HEK293T (cell line): ENCODE measurements at regions not wholly inside any gene's neighbourhood (a gene's known extent, or its start where the extent isn't known, plus 50 kb on each side); places are given as distances from the start of the nearest gene placed in this dataset.

ENCODE experiments used
- CTCF ChIA-PET: fragments of 350-600 bp; formaldehyde crosslinking; extraction: SDS; loops from one replicate; lab custom pipeline; 2021; ENCODE audit warnings: antibody characterized with exemption, inconsistent platforms; lab: Yijun Ruan, JAX
- POLR2A ChIA-PET: fragments of 350-600 bp; formaldehyde crosslinking; extraction: SDS; loops from one replicate; lab custom pipeline; 2020; ENCODE audit warnings: antibody characterized with exemption, inconsistent platforms; lab: Yijun Ruan, JAX
- DNase-seq: peaks from one replicate; pipeline ENCODE4 v3.0.0; 2012; ENCODE audit warnings: mixed read lengths; ENCODE audit errors: extremely low spot score
- ARNT ChIP-seq: fragments of 450-650 bp; IDR thresholded peaks from 2 replicates; pipeline ENCODE4 v1.6.1; 2017; ENCODE audit warnings: mild to moderate bottlenecking
- BHLHE40 ChIP-seq: fragments of 450-650 bp; IDR thresholded peaks from 2 replicates; pipeline ENCODE4 v1.6.1; 2016; ENCODE audit warnings: mild to moderate bottlenecking, moderate library complexity, borderline replicate concordance
- CTBP1 ChIP-seq: fragments of 450-650 bp; IDR thresholded peaks from 2 replicates; pipeline ENCODE4 v1.6.1; 2016; ENCODE audit warnings: borderline replicate concordance
- ELF4 ChIP-seq: fragments of 450-650 bp; IDR thresholded peaks from 2 replicates; pipeline ENCODE4 v1.6.1; 2017; ENCODE audit warnings: antibody characterized with exemption
- FOXA1 ChIP-seq: fragments of 450-650 bp; IDR thresholded peaks from 2 replicates; pipeline ENCODE4 v1.6.1; 2016; ENCODE audit warnings: mild to moderate bottlenecking
- FOXK2 ChIP-seq: fragments of 450-650 bp; IDR thresholded peaks from 2 replicates; pipeline ENCODE4 v1.6.1; 2016; ENCODE audit warnings: mild to moderate bottlenecking
- FOXM1 ChIP-seq: fragments of 450-650 bp; IDR thresholded peaks from 2 replicates; pipeline ENCODE4 v1.6.1; 2017; ENCODE audit warnings: mild to moderate bottlenecking, borderline replicate concordance
- HDGF ChIP-seq: fragments of 450-650 bp; IDR thresholded peaks from 2 replicates; pipeline ENCODE4 v1.6.1; 2017; ENCODE audit warnings: antibody characterized with exemption, borderline replicate concordance
- L3MBTL2 ChIP-seq: fragments of 450-650 bp; conservative IDR thresholded peaks from 2 replicates; pipeline ENCODE4 v1.6.1; 2016; ENCODE audit warnings: mild to moderate bottlenecking
- LEF1 ChIP-seq: fragments of 450-650 bp; IDR thresholded peaks from 2 replicates; pipeline ENCODE4 v1.6.1; 2017; ENCODE audit warnings: mild to moderate bottlenecking, borderline replicate concordance
- NFRKB ChIP-seq: fragments of 450-650 bp; IDR thresholded peaks from 2 replicates; pipeline ENCODE4 v1.6.1; 2016; ENCODE audit warnings: mild to moderate bottlenecking, moderate library complexity
- SP1 ChIP-seq: fragments of 450-650 bp; IDR thresholded peaks from 2 replicates; pipeline ENCODE4 v1.6.1; 2017
- SUZ12 ChIP-seq: fragments of 450-650 bp; IDR thresholded peaks from 2 replicates; pipeline ENCODE4 v1.6.1; 2016; ENCODE audit warnings: mild to moderate bottlenecking
- TARDBP ChIP-seq: fragments of 450-650 bp; IDR thresholded peaks from 2 replicates; pipeline ENCODE4 v1.6.1; 2016
- ZNF384 ChIP-seq: fragments of 450-650 bp; IDR thresholded peaks from 2 replicates; pipeline ENCODE4 v1.6.1; 2016
- TF ChIP-seq, protein P1 (sequence below): fragments of 450-650 bp; IDR thresholded peaks from 2 replicates; pipeline ENCODE4 v1.6.1; 2016

DNA sequence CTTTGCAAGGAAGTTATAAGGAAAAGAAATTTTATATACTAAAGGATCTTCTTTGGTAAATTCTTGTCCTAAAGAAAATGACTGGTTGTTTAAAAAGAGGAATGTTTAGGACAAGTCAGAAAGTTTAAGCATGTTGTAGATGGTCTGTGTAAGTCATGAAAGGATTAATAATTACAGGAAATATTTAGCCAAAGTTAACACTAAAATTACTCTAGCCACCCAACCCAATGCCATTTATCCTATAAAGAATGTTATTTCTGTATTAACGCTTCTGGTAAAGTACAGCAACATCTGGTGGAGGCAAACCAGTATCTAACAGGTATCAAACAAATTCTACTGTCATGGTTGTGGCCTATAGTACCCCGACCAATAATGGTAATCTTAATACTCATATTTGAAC lies 546.9 kb upstream of the PKDCC start:
- ChIA-PET POLR2A (no interaction called here), CTCF (no interaction called here)
- TF ChIP-seq ELF4 (no peak), FOXK2 (no peak), ZNF384 (no peak), HDGF (no peak), ARNT (no peak), SP1 (no peak), SUZ12 (no peak), TARDBP (no peak), BHLHE40 (no peak), FOXA1 (no peak), NFRKB (no peak), CTBP1 (no peak), FOXM1 (no peak), LEF1 (no peak)
- TF ChIP-seq, protein P1, sequence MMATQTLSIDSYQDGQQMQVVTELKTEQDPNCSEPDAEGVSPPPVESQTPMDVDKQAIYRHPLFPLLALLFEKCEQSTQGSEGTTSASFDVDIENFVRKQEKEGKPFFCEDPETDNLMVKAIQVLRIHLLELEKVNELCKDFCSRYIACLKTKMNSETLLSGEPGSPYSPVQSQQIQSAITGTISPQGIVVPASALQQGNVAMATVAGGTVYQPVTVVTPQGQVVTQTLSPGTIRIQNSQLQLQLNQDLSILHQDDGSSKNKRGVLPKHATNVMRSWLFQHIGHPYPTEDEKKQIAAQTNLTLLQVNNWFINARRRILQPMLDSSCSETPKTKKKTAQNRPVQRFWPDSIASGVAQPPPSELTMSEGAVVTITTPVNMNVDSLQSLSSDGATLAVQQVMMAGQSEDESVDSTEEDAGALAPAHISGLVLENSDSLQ, result no peak
- no peak for DNase-seq

DNA sequence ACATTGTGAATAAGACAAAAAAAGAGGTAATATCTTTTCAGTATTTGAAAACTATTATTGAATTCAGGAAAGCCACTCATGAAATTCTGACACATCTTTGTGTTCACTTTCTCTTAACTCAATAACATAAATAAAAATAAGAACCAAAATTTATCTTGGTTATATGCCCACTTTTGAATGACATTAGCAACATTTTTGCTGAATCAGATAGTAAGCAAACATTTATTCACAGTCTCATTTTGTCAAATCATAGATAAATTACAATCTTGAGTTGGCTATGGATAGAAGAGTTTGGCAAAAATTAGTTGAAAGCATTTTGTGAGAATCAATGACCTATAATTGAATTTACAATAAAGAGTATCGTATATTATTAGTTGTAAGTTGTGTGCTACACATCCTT lies 545.1 kb upstream of the PKDCC start:
- TF ChIP-seq TARDBP (no peak), L3MBTL2 (no peak), LEF1 (no peak), SP1 (no peak), BHLHE40 (no peak), HDGF (no peak)
- TF ChIP-seq, protein P1, result no peak
- ChIA-PET CTCF (no interaction called here), POLR2A (no interaction called here)
- no peak for DNase-seq

DNA sequence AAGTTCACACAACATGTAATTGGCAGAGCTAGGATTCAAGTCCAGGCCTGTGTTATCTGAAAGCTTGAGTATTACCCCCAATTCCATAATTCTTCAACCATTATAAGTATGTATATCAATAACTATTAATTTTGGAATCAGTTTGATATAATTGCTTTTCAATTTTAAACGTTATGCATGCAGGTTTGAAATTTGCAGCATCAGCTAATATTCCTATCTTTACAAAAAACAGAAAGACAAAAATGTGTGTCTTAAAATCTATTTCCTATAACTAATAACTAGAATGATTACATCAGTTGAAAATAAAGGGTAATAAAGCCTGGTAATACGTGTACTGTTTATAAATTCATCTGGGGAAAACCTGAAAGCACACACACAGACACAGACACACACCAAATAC lies 543.3 kb upstream of the PKDCC start:
- no peak for TF ChIP-seq FOXA1
- TF ChIP-seq, protein P1, result no peak
- TF ChIP-seq SUZ12, result no peak
- TF ChIP-seq FOXK2, result no peak
- no peak for TF ChIP-seq NFRKB
- TF ChIP-seq LEF1, result no peak
- TF ChIP-seq ELF4, result no peak
- TF ChIP-seq SP1, result no peak
- no peak for TF ChIP-seq HDGF
- TF ChIP-seq BHLHE40, result no peak
- no peak for TF ChIP-seq L3MBTL2
- TF ChIP-seq CTBP1, result no peak
- POLR2A ChIA-PET, result no interaction called here

DNA sequence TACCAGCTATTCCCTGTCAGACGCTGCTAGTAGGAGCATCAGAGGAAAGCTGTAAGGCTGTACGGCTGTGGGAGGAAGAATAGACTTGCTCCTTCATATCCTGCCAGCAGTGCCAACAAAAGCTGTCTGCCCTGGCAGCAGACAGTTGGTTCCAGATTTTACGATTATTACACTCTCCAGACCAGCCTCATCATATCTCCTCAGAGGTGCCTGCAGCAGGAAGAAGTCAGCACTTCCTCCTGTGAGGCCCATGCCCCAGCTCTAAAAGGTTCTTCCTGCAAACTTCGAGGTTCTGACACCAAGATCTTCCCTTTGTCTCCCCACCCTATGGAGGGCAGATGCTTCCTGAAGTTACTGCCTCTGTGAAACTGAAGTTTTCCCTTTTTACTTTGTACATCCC lies 537.7 kb upstream of the PKDCC start:
- TF ChIP-seq ELF4 (no peak), FOXK2 (no peak), BHLHE40 (no peak), L3MBTL2 (no peak), ZNF384 (no peak), NFRKB (no peak), SP1 (no peak), FOXA1 (no peak), SUZ12 (no peak), TARDBP (no peak), HDGF (no peak), LEF1 (no peak), CTBP1 (no peak), ARNT (no peak), FOXM1 (no peak)
- TF ChIP-seq, protein P1, result no peak
- ChIA-PET POLR2A (no interaction called here), CTCF (no interaction called here)
- DNase-seq, result no peak

More for the DNA sequence above, 543.3 kb upstream of the PKDCC start:
- no peak for DNase-seq
- CTCF ChIA-PET, result no interaction called here

DNA sequence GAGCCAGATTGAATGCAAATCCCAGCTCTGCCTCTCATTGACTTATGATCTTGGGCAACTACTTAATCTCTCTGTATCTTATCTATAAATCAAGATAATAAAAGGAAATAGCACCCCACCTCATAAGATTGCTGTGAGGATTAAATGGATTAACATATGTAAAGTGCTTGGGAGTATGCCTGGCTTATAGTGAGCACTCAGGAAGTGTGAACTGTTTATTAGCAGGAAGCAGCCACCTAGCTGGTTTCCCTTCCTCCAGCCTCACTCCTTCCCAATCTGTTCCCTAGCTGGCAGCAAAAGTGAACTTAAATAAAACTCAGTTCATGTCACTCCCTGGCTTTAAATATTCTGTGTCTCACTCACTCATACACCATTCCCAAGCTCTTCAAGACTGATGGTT lies 526.6 kb upstream of the PKDCC start:
- ChIA-PET POLR2A (no interaction called here), CTCF (no interaction called here)
- no peak for DNase-seq
- TF ChIP-seq LEF1, result no peak
- no peak for TF ChIP-seq ZNF384
- TF ChIP-seq, protein P1, result no peak
- no peak for TF ChIP-seq ARNT
- no peak for TF ChIP-seq FOXK2
- no peak for TF ChIP-seq L3MBTL2
- no peak for TF ChIP-seq TARDBP
- no peak for TF ChIP-seq CTBP1
- no peak for TF ChIP-seq NFRKB
- no peak for TF ChIP-seq SP1
- no peak for TF ChIP-seq SUZ12
- no peak for TF ChIP-seq FOXA1
- TF ChIP-seq HDGF, result no peak
- no peak for TF ChIP-seq FOXM1
- no peak for TF ChIP-seq ELF4
- TF ChIP-seq BHLHE40, result no peak
